GM21737 (cell line): ENCODE measurements at regions not wholly inside any gene's neighbourhood (a gene's known extent, or its start where the extent isn't known, plus 50 kb on each side); places are given as distances from the start of the nearest gene placed in this dataset.
"Not testable (repeated sequence)": the region's sequence is repeated elsewhere in the genome, so short reads cannot be mapped to it uniquely, and the experiment has no call there.

Source experiments
- ATAC-seq: cut with Tn5 transposase; IDR thresholded peaks from one replicate; pipeline ENCODE4 v1.9.1; 2021; ENCODE audit warnings: mild to moderate bottlenecking, moderate library complexity; ENCODE audit not compliant: unreplicated experiment

DNA sequence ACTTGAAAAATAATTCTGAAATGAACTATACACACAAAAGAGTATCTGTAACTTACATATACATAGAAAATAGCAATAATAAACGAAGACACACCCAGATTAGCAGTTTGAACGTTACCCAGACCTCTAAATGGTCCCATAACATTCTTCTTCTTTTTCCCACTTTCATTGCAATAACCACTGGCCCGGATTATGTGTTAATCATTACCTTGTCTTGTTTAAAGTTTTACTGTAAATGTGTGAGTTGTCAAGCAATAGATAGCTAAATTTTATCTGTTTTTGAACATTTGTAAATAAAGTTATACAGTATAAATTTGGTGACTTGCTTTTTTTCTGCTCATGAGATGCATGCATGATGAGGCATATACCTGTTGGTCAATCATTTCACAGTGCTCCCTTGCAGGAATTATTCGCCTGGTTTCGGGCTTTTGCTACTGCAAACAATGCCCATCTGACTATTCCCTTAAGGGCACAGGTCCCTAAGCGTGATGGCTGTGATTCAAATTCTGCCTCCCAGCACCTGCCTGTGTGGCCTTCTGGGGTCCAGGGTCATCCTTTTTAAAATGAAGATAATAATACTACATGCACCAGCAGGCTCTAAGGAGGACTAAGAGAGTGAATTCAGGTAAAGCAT is 66.1 kb downstream of the GADD45G start:
- no peak for ATAC-seq

DNA sequence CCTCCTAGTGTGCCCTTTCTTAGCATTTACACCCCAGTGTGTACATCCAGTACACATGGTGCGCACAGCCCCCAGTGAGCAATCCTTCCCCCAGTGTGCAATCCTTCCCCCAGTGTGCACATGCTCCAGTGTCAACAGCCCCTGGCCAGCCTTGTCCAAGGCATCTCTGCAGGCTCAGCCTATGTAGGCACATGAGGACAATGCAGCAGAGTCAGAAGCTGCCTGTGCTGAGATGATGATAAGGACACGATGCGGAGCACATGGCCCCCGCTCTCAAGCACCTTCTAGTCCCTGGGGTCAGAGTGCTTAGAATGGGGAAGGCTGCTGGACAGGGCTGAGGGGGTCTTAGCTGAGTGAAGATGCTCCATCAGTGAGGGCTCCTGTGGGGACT is 69.8 kb downstream of the GADD45G start:
- ATAC-seq = no peak

DNA sequence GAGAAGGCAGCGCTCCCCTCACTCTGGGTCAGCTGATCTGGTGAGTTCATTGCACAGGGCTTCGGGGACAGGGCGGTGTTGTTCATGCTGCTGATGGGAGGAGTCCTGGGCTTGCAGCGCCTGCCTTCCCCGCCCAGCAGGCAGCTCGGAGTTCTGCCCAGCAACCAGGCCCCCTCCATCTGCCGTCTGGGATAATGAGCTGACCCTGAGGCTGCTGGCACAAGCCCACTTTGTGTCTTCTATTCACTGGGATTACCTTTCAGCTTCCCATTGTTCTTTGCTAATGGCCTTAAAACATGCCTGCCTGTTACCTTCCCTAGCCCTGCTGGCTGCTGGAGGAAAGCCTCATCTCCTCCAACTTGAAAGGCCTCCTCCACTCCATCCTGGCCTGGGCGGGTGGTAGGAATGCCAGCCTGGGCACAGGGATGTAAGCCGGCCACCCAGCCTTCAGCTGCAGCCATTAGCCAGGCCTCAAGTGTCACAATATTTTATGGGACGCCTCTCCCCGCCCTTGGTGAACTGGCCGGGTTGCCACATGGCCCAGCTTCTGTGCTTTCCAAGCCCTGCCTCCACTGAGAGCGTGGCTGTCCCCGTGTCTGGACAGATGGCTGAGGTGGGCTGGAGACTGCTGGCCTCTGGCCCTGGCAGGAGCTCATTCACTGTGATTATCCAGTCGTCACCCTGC is 70.4 kb downstream of the GADD45G start:
- no peak for ATAC-seq

- ATAC-seq = no peak
These were observed 71.5 kb downstream of the GADD45G start for GRCh38 chr9:89676281-89676680.

GRCh38 chr9:89677702-89678395 is 73.0 kb downstream of the GADD45G start:
- no peak for ATAC-seq

- ATAC-seq = no peak
These were observed 73.7 kb downstream of the GADD45G start for GRCh38 chr9:89678396-89679015.

GRCh38 chr9:89679016-89679415 is 74.2 kb downstream of the GADD45G start:
- ATAC-seq = no peak

DNA sequence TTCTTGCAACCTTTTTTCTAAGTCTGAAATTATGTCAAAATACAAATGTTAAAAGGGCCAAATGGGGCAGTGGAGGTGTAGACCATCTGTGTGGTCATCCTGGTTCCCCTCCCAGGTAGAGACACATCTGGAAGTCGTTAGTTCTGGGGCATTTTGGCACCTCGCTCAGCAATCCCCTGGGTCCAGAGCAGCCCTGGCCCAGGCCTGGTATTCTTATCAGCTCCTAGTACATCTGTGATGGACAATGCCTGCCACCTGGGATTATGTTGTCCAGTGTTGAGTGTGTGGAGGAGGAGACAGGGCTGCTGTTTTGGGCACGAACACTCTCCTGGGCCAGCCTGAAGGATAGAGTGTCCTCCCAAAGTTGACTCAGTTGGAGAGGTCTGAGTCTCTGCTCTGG is 74.8 kb downstream of the GADD45G start:
- no peak for ATAC-seq

DNA sequence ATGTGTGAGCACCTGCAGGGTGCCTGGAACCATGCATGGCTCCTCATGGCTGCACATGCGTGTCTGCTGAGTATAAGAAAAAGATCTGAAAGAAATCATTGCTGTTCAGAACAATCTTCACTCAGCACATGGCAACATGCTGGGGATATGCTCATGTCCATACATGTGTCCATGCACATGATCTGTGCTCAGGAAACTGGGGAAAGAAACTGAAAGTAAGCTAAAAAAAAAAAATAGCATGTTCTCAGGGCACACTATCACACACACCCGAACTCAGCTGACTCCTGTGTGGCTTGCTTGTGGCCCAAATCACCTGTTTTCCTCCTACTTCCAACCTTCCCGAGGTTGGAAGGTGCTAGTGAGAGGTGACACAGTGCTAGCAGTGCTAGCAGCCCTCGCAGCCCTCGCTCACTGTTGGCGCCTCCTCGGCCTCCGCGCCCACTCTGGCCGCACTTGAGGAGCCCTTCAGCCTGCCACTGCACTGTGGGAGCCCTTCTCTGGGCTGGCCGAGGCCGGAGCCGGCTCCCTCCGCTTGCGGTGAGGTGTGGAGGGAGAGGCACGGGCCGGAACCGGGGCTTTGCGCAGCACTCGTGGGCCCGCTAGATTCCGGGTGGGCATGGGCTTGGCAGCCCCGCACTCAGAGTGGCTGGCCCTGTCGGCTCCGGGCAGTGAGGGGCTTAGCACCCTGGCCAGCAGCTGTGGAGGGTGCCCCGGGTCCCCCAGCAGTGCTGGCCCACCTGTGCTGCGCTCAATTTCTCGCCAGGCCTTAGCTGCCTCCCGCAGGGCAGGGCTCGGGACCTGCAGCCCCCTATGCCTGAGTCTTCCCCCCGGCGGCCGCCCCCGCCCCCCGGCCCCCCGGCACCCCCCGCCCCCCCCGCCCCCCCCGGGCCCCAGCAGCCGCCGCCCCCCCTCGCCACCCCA is 76.0 kb downstream of the GADD45G start:
- ATAC-seq = no peak

DNA sequence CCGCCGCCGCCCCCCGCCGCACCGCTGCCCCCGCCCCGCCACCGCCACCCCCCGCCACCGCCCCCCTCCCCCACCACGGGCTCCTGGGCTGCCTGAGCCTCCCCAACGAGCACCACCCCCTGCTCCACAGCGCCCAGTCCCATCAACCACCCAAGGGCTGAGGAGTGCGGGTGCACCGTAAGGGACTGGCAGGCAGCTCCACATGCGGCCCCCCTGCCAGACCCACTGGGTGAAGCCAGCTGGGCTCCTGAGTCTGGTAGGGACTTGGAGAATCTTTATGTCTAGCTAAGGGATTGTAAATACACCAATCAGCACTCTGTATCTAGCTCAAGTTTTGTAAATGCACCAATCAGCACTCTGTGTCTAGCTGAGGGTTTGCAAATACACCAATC is 76.7 kb downstream of the GADD45G start:
- ATAC-seq = not testable (repeated sequence)

DNA sequence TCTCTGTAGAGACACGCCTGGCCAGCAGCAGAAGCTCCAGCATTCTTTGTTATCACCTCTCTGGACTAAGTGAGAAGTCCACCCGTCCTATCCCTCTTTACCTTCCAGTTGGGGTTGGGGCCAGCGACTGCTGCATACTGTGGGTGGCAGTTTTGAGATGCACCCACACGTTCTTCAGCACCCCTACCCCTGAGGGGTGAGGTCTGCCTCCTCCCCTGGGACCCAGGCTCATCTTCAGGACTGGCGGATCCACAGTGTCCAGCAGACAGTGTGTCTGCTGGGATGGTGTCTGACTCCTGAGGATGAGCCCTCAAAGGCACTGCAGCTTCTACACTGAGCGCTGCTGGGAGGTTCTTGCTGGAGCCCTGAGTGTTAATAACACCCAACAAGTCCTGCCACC is 78.8 kb downstream of the GADD45G start:
- ATAC-seq = no peak

DNA sequence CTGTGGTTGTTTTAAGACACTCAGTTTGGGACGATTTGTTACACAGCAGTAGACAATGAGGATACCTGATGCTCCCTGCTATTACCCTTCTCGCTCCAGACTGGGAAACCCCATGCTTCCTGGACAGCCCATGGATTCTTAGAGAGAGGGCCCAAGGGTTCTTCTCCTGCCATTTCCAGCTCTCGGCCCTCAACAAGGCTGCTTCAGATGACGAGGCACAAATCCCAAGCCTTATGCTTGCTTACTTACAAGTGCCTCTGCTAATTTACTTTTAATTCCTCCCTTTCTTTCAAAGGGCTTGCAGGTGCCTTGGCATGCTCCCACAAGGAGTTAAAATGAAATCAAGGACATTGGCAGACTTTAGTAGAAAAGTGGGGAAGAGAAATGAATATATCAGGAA is 79.4 kb downstream of the GADD45G start:
- no peak for ATAC-seq

- no peak for ATAC-seq
These were observed 80.3 kb downstream of the GADD45G start for GRCh38 chr9:89684912-89685636.

- no peak for ATAC-seq
These were observed 80.9 kb downstream of the GADD45G start for GRCh38 chr9:89685698-89686097.

- ATAC-seq = no peak
These were observed 81.3 kb downstream of the GADD45G start for GRCh38 chr9:89686126-89686525.

- no peak for ATAC-seq
These were observed 81.8 kb downstream of the GADD45G start for GRCh38 chr9:89686621-89687020.

GRCh38 chr9:89687188-89687587 is 82.4 kb downstream of the GADD45G start:
- ATAC-seq = no peak

DNA sequence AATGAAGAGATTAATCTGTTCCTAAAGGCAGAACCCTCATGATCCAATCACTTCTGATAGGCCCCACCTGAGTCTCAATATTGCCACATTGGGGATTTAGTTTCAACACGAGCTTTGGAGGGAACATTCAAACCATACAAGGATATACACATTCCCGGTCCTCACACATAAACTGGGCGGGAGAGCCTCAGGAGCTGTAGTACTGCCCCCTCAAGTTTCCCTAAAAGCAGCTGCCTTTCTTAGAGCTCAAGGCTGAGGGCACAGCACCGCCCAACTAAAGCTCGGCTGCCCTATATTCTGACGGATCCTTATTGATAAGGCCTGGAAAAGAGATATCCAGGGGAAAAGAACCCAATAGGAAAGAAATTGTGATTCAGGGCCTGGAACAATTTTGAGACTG is 83.0 kb downstream of the GADD45G start:
- ATAC-seq = no peak

GRCh38 chr9:89689321-89689720 is 84.5 kb downstream of the GADD45G start:
- ATAC-seq = not testable (repeated sequence)

DNA sequence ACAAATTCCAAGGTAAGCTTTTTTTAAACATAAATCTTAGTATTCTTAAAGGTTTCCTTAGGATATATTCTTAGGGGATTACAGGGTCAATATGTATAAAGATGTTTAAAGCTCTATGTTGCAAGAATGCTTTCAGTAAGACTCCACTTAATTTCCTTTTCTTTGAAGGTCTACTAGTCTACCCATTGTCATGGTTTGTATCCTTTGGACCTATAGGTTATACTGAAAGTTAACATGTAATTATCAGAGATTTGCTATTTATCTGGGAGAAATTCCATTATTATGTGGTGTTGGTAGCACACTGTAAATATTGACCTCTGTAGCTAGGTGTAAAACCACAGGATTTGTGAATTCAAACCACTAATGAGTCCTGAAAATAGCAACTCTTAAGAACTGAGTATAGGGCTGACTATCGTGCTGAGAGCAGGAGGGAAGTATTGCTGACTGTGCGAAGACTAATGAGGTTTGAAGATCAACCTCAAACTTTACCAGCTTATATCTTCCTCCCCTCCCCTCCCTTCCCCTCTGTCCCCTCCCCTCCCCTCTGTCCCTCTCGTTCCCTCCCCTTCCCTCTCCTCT is 85.6 kb downstream of the GADD45G start:
- peak; percentile 84 for ATAC-seq
